GM21447 (cell line): ENCODE measurements at regions not wholly inside any gene's neighbourhood (a gene's known extent, or its start where the extent isn't known, plus 50 kb on each side); places are given as distances from the start of the nearest gene placed in this dataset.
"Not testable (repeated sequence)": the region's sequence is repeated elsewhere in the genome, so short reads cannot be mapped to it uniquely, and the experiment has no call there.

Experiments
- ATAC-seq: cut with Tn5 transposase; IDR thresholded peaks from one replicate; pipeline ENCODE4 v1.9.1; 2021; ENCODE audit not compliant: unreplicated experiment

- ATAC-seq, result no peak
Observed at GRCh38 chr3:36656873-36657272, 107.5 kb downstream of the DCLK3 start.

DNA sequence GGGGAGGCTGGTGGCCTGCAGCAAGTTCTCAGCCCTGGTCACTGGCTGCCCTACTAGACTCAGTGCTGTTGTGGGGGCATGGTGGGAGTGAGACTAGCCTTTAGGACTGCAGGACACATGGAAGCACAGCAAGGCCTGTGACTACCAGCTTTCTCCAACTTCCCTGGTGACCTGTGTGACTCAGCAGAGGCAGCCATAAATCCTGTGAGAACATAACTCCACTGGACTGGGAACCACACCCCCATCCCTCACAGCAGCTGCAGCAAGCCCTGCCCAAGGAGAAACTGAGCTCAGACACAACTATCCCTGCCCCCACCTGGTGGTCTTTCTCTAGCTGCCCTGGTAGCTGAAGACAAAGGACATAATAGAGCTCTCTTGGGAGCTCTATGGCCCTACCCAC lies 111.3 kb downstream of the DCLK3 start:
- no peak for ATAC-seq

- no peak for ATAC-seq
Observed at GRCh38 chr3:36652104-36652503, 112.2 kb downstream of the DCLK3 start.

GRCh38 chr3:36650271-36650671 lies 114.1 kb downstream of the DCLK3 start:
- no peak for ATAC-seq

DNA sequence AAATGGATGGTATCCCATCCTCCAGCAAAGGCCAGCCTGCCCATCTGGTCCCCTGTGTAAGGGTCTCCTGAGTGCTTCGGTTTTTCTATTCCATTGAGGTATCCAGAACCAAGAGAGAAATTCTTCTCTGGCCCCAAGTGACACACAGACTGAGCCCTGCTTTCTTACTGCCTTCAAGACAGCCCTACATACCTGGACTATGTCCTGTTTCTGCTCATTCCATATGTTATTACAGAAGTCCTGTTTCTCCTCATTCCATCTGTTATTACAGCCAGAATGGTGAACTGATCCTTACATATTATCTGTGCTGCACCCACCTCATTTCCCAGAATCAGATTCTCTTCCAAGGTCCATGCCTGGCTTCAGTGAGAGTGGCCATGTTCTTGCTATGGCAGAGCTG lies 115.2 kb downstream of the DCLK3 start:
- peak; percentile 15 for ATAC-seq

DNA sequence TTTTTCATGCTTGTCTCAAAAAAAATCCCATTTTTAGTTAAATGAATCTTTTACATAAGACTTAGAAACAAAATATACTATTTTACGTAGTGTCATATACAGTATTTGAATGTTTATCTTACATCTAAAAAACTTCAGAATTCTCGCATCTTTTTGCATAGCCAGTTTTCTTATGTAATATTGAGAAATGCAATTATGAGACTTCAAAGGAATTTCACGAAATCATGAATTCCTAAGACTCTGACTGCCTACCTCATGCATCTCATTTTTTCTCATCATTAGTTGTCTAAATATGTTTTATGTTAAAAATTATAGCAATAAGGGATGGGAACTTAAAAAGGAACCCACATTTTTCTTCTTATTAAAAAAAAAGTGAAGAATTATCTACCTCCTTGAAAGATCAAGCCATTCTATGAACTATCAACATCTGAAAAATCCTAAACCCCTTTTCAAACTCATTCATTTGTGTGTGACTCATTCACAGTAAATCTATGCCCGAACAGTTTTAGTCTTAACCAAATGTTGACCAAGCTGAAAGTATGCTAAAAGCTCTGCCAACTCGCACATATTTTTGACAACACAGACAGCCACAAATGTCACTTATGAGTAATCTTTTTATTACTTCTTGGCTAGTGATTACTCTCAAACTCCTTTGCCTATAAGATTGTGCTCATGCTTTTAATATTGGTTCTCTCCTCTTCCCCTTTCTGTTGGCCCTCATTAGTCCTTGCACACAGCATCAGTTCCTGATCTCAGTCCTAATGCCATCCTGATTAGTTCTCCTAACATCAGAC lies 115.9 kb downstream of the DCLK3 start:
- peak; percentile 88 for ATAC-seq

GRCh38 chr3:36647423-36647853 lies 116.9 kb downstream of the DCLK3 start:
- no peak for ATAC-seq

DNA sequence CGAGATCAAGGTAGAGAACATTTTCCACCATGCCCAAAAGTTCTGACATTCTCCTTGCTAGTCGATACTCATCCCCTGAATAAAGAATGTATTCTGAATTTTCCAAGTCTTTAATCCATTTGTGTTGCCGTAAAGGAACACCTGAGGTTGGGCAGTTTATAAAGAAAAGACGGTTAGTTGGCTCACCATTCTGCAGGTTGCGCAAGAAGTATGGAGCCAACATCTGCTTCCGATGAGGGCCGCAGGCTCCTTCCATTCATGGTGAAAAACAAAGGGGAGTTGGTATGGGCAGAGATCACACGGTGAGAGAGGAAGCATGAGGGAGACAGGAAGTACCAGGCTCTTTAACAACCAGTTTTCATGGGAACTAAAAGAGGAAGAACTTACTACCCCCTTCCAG lies 121.2 kb downstream of the DCLK3 start:
- ATAC-seq, result no peak

GRCh38 chr3:36635731-36636130 lies 128.6 kb downstream of the DCLK3 start:
- ATAC-seq, result no peak

DNA sequence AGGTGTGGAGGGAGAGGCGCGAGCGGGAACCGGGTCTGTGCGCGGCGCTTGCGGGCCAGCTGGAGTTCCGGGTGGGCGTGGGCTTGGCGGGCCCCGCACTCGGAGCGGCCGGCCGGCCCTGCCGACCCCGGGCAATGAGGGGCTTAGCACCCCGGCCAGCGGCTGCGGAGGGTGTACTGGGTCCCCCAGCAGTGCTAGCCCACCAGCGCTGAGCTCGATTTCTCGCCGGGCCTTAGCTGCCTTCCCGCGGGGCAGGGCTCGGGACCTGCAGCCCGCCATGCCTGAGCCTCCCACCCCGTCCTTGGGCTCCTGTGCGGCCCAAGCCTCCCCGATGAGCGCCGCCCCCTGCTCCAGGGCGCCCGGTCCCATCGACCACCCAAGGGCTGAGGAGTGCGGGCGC lies 130.5 kb downstream of the DCLK3 start:
- not testable (repeated sequence) for ATAC-seq

- ATAC-seq, result no peak
Observed at GRCh38 chr3:36633060-36633459, 131.3 kb downstream of the DCLK3 start.

- no peak for ATAC-seq
Observed at GRCh38 chr3:36631549-36631948, 132.8 kb downstream of the DCLK3 start.

DNA sequence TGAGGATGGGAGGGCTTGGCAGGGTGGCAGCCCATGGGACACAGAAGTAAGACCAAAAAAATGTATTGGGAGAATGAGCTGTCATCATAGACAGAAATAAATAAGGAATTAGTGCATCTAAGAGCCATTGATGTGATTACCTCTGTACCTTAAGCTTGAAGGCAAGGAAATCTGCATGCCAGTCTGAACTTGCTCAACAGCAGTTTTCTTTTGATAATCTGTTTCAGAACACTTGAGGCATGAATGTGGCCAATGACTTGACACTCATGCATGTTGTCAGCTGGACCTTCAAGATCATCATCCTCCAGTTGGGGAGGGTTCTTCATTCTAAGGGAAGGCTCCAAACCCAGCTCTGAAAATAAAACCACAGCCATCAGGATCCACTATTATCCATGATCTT lies 148.5 kb downstream of the DCLK3 start:
- no peak for ATAC-seq

DNA sequence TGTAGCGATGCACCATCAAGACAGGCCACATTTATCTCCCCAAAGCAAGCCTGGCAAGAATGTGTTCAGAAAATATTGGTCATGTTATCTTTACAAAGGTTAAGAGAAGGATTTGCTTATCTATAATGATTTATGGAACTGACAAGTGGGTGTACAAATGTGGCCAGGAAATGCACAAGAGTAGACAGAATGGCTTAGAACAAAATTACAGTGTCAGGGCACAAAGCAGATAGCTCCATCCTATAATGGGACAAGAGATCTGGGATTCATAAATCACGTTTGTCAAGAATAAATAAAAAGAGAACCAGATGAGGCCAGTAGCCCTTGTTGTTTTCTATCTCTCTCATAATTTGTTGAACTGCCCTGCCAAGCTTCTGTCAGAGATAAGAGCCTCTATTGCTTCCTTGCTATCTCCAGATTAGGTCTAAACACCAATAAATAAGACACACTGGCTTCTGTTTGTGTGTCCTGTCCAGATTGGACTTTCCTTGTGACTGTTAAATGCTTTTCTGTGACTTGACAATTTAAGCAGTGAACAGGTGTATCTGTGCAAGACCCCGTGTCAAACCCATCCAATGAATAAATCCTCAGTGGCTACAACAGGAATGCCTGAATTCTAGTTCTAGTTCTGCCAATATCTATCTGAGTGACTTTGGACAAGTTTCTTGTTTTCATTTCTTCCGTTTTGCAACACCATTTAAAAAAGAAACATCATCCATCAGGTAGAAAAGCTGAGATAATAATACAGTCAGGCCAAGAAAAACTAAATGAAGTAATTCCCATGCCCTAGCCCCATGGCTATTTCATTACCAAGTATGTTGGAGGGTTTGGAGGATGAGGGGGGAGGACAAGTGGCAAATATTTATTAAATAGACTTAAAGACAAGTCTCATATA lies 157.2 kb downstream of the DCLK3 start:
- ATAC-seq, result no peak

- no peak for ATAC-seq
Observed at GRCh38 chr3:36603423-36603822, 160.9 kb downstream of the DCLK3 start.

GRCh38 chr3:36600404-36600803 lies 163.9 kb downstream of the DCLK3 start:
- ATAC-seq, result no peak
